Endothelial cell of umbilical vein (primary cell): ENCODE measurements at regions not wholly inside any gene's neighbourhood (a gene's known extent, or its start where the extent isn't known, plus 50 kb on each side); places are given as distances from the start of the nearest gene placed in this dataset.

Source experiments
- BruUV-seq: library from RNA; stranded (reverse); fragments of 400-500 nt; replicated peaks from 2 replicates; lab custom pipeline; 2021; lab: Mats Ljungman, UMichigan
- CTCF ChIA-PET: fragments of 300-600, 350-600 bp; sonication (Branson Sonifier 250); formaldehyde crosslinking; loops from one replicate; lab custom pipeline; 2021; ENCODE audit warnings: antibody characterized with exemption, inconsistent platforms; lab: Charles Lee
- POLR2A ChIA-PET: fragments of 300-600, 350-600 bp; sonication (Branson Sonifier 250); formaldehyde crosslinking; loops from one replicate; lab custom pipeline; 2021; ENCODE audit warnings: antibody characterized with exemption, inconsistent platforms; lab: Charles Lee
- DNase-seq: peaks from one replicate; pipeline ENCODE4 v3.0.0-alpha.2; 2011; ENCODE audit warnings: low read depth, low spot score
- FAIRE-seq: peaks from 2 replicates; lab custom pipeline; 2011; peaks lifted over from hg19 to GRCh38; lab: Jason Lieb, UNC
- H2AFZ ChIP-seq: 2 replicates; pipeline ENCODE4 v1.6.0; 2012; ENCODE audit warnings: low read depth, low read length, control low read depth, inconsistent platforms
- H3K27ac ChIP-seq: 2 replicates; pipeline ENCODE4 v1.5.1; 2011; ENCODE audit warnings: low read depth, mild to moderate bottlenecking, control low read depth, low read length, moderate library complexity; ENCODE audit not compliant: insufficient read depth
- H3K27me3 ChIP-seq, 2 experiments: 2 replicates each; pipeline versions ENCODE4 v1.6.0 to v1.6.1; 2011; ENCODE audit warnings: low read length in 2 of 2, mixed read lengths in 1 of 2; ENCODE audit not compliant: control insufficient read depth in 2 of 2, insufficient read depth in 2 of 2
- H3K36me3 ChIP-seq, 2 experiments: 2 replicates in 1 of 2; 3 replicates in 1 of 2; pipeline ENCODE4 v1.5.1; 2011; ENCODE audit warnings: low read length in 2 of 2, mild to moderate bottlenecking in 1 of 2, moderate library complexity in 1 of 2; ENCODE audit not compliant: control insufficient read depth in 2 of 2, insufficient read depth in 2 of 2; ENCODE audit errors: extremely low read depth in 1 of 2
- H3K4me1 ChIP-seq: 3 replicates; pipeline ENCODE4 v1.5.1; 2011; ENCODE audit warnings: mild to moderate bottlenecking, low read length; ENCODE audit not compliant: control insufficient read depth, insufficient read depth; ENCODE audit errors: extremely low read depth
- H3K4me2 ChIP-seq: 2 replicates; pipeline ENCODE4 v1.6.1; 2011; ENCODE audit warnings: low read length, control low read depth, mixed read lengths; ENCODE audit not compliant: insufficient read depth
- H3K4me3 ChIP-seq, 3 experiments: fragments of 200-600 bp in 1 of 3; sonication (generic), shearing (Covaris generic) in 1 of 3; replicated peaks in 1 of 3; 2 replicates each; pipeline ENCODE4 v1.5.1; 2011 to 2016; ENCODE audit warnings: control low read depth in 3 of 3, low read length in 3 of 3, mild to moderate bottlenecking in 2 of 3, inconsistent platforms in 1 of 3, low read depth in 1 of 3, moderate library complexity in 1 of 3; ENCODE audit not compliant: insufficient read depth in 1 of 3
- H3K79me2 ChIP-seq: 2 replicates; pipeline ENCODE4 v1.6.0; 2012; ENCODE audit warnings: low read length, inconsistent platforms; ENCODE audit not compliant: control insufficient read depth, insufficient read depth
- H3K9ac ChIP-seq: replicated peaks from 2 replicates; pipeline ENCODE3; 2011; ENCODE audit warnings: low read length, control low read depth; ENCODE audit not compliant: insufficient read depth; ENCODE audit errors: extremely low read depth
- H3K9me1 ChIP-seq: replicated peaks from 3 replicates; pipeline ENCODE4 v1.6.0; 2011; ENCODE audit warnings: mild to moderate bottlenecking, low read length; ENCODE audit not compliant: control insufficient read depth, insufficient read depth; ENCODE audit errors: extremely low read depth
- H3K9me3 ChIP-seq: replicated peaks from 2 replicates; pipeline ENCODE4 v1.5.1; 2012; ENCODE audit warnings: low read length, inconsistent platforms; ENCODE audit not compliant: control insufficient read depth, insufficient read depth
- H4K20me1 ChIP-seq: replicated peaks from 2 replicates; pipeline ENCODE3; 2011; ENCODE audit warnings: mild to moderate bottlenecking, low read length; ENCODE audit not compliant: control insufficient read depth, insufficient read depth; ENCODE audit errors: extremely low read depth
- EZH2 ChIP-seq: IDR thresholded peaks from 2 replicates; pipeline ENCODE4 v1.6.1; 2012; ENCODE audit warnings: borderline replicate concordance, low read depth, mild to moderate bottlenecking, moderate library complexity, low read length, inconsistent platforms; ENCODE audit not compliant: severe bottlenecking
- FOS ChIP-seq: IDR thresholded peaks from 2 replicates; pipeline ENCODE4 v1.6.1; 2011; ENCODE audit warnings: mild to moderate bottlenecking, low read length, moderate library complexity, borderline replicate concordance; ENCODE audit not compliant: insufficient read depth
- GATA2 ChIP-seq: IDR thresholded peaks from 2 replicates; pipeline ENCODE4 v1.7.0; 2011; ENCODE audit warnings: low read depth, mild to moderate bottlenecking, moderate library complexity, mixed read lengths, low read length; ENCODE audit not compliant: insufficient read length, insufficient read depth
- JUN ChIP-seq: IDR thresholded peaks from 2 replicates; pipeline ENCODE4 v1.6.1; 2011; ENCODE audit warnings: borderline replicate concordance, low read depth; ENCODE audit not compliant: insufficient read length, insufficient read depth
- MYC ChIP-seq: IDR thresholded peaks from one replicate; pipeline ENCODE4 v1.6.1; 2011; ENCODE audit warnings: mild to moderate bottlenecking, low read depth, low read length
- POLR2A ChIP-seq: IDR thresholded peaks from 2 replicates; pipeline ENCODE4 v1.6.1; 2012; ENCODE audit warnings: low read depth, mild to moderate bottlenecking, control low read depth, low read length
- POLR2AphosphoS5 ChIP-seq: IDR thresholded peaks from 2 replicates; pipeline ENCODE4 v1.6.1; 2012; ENCODE audit warnings: low read depth, mild to moderate bottlenecking, control low read depth, low read length, moderate library complexity; ENCODE audit not compliant: insufficient read depth
- dilution Hi-C: fragments of 300-500 bp; cut with MboI; formaldehyde crosslinking; loops from one replicate; pipeline ENCODE4 v1.15.0; 2019; ENCODE audit warnings: low sequenced_read_pairs; ENCODE audit not compliant: extremely low pct_ligation_motif_present
- intact Hi-C: fragments of 100-400 bp; cut with micrococcal nuclease; formaldehyde crosslinking; loops from one replicate; pipeline ENCODE4 v1.10.0; 2022
- TF ChIP-seq, protein P1 (sequence below), 2 donors: IDR thresholded peaks; 1 replicate in 1 of 2; 2 replicates in 1 of 2; pipeline ENCODE4 v1.5.1; 2011; ENCODE audit warnings: low read length in 2 of 2, mild to moderate bottlenecking in 2 of 2, moderate library complexity in 2 of 2, control low read depth in 1 of 2, inconsistent platforms in 1 of 2, low read depth in 1 of 2; ENCODE audit not compliant: insufficient read depth in 1 of 2; ENCODE audit errors: extremely low read depth in 1 of 2
- TF ChIP-seq, protein P2 (sequence below): IDR thresholded peaks from 2 replicates; pipeline ENCODE4 v1.6.1; 2011; ENCODE audit not compliant: insufficient read depth, insufficient read length

DNA sequence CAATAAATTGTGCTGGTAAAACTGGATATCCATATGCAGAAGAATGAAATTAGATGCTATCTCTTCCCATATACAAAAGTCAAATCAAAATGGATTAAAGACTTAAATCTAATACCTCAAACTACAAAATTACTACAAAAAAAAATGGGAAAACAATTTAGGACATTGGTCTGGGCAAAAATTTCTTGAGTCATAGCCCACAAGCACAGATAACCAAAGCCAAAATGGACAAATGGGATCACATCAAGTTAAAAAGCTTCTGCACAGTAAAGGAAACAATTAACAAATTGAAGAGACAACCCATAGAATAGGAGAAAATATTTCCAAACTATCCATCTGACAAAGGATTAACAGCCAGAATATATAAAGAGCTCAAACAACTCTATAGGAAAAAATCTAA is 264.6 kb downstream of the NUAK1 start:
- Histone ChIP-seq H3K9me3 (no peaks in the 10 kb centered on the region), H3K36me3 (no peaks in the 10 kb centered on the region), H3K9me1 (no peaks in the 10 kb centered on the region), H3K4me2 (no peak overlapping the region), H3K79me2 (no peaks in the 10 kb centered on the region), H2AFZ (no peak overlapping the region), H3K27ac (no peak overlapping the region), H3K4me1 (no peaks in the 10 kb centered on the region), H4K20me1 (no peaks in the 10 kb centered on the region), H3K9ac (no peak overlapping the region), H3K27me3 (no peaks in the 10 kb centered on the region), H3K4me3 (no peak overlapping the region)
- CTCF ChIA-PET = no interaction called here
- no peak for TF ChIP-seq FOS
- TF ChIP-seq, protein P1, sequence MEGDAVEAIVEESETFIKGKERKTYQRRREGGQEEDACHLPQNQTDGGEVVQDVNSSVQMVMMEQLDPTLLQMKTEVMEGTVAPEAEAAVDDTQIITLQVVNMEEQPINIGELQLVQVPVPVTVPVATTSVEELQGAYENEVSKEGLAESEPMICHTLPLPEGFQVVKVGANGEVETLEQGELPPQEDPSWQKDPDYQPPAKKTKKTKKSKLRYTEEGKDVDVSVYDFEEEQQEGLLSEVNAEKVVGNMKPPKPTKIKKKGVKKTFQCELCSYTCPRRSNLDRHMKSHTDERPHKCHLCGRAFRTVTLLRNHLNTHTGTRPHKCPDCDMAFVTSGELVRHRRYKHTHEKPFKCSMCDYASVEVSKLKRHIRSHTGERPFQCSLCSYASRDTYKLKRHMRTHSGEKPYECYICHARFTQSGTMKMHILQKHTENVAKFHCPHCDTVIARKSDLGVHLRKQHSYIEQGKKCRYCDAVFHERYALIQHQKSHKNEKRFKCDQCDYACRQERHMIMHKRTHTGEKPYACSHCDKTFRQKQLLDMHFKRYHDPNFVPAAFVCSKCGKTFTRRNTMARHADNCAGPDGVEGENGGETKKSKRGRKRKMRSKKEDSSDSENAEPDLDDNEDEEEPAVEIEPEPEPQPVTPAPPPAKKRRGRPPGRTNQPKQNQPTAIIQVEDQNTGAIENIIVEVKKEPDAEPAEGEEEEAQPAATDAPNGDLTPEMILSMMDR (IDR thresholded peaks at IDR 0.05; ENCODE audit: extremely low read depth in 1 of 2, insufficient read depth in 1 of 2, low read depth in 1 of 2, low read length in 2 of 2) = no peak
- no peak for TF ChIP-seq JUN
- TF ChIP-seq POLR2A = no peak
- TF ChIP-seq POLR2AphosphoS5 = no peak
- TF ChIP-seq, protein P2, sequence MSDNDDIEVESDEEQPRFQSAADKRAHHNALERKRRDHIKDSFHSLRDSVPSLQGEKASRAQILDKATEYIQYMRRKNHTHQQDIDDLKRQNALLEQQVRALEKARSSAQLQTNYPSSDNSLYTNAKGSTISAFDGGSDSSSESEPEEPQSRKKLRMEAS = no peak
- TF ChIP-seq EZH2 = no peak
- TF ChIP-seq GATA2 = no peak
- no peak for TF ChIP-seq MYC
- POLR2A ChIA-PET = no interaction called here
- dilution Hi-C loops = no loop called here
- DNase-seq (no peak), FAIRE-seq (no peak)
- intact Hi-C loops = no loop called here
- BruUV-seq = no TSS peak
